Stimulated activated naive CD8-positive, alpha-beta T cell treated with anti-CD3 and anti-CD28 coated beads, Interleukin-15, Interleukin-2, amounts not matched to agents 100 U/mL and 50 U/mL, for 24 hours (primary cell): ENCODE measurements at regions not wholly inside any gene's neighbourhood (a gene's known extent, or its start where the extent isn't known, plus 50 kb on each side); places are given as distances from the start of the nearest gene placed in this dataset.

ENCODE experiments used
- ATAC-seq: fragments of 150-1000 bp; cut with Tn5 transposase; one replicate; pipeline ENCODE4 v1.10.0; 2021
- DNase-seq: peaks from one replicate; pipeline ENCODE4 v3.0.0; 2021

GRCh38 chr12:91622981-91623380, 440.4 kb upstream of the DCN start:
- ATAC-seq (no peak), DNase-seq (no peak)

GRCh38 chr12:91622037-91622436, 439.4 kb upstream of the DCN start:
- no peak for ATAC-seq
- DNase-seq, result no peak

DNA sequence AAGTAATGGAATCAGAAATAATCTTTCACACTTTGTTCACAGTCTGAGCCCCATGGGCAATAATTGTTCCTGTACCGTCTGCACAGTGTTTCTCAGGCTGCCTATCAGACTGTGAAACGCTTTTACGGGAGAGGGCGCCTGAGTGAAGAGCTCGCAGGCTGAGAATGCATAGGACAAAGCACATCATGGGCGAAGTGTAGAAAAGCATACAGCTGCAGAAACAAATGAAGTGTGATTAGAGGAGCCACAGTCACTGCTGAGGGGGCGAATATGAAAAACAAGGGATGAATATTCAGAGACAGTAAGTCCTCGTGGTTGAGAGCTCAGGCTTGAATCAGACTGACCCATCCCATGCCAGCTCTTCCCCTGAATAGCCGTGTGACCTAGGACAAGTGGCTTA, 438.4 kb upstream of the DCN start:
- ATAC-seq, result no peak
- DNase-seq, result no peak

DNA sequence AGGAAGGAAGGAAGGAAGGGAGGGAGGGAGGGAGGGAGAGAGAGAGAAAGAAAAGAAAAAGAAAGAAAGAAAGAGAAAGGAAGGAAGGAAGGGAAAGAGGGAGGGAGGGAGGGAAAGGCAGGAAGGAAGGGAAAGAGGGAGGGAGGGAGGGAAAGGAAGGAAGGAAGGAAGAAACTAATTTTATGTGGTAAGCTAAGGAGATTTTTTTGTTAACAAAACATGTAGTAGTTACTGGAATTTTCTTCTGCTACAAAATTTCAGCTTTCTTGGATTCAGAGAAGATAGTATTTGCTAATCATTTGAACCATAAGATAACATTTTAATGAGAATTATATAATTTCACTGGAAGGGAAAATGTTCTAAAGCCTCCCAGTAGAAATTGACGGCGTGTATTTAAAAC, 437.8 kb upstream of the DCN start:
- DNase-seq (no peak), ATAC-seq (no peak)

DNA sequence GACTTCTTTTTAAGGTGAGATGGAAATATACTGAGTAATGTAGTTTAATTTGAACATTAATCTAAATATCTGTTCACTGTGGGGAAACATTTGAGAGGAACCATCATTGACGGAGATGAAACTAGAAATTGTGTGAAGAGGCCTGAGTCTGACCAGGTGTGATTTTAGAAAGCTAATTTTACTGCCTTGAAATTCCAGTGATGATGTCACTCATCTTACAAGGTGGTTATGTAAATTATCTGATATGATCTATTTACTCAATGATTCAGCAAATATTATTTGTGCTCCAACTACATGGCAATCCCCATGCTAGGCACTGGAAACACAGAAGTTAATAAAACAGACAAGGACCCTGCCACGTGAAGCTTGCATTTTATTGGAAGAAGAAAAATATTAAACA, 435.7 kb upstream of the DCN start:
- no peak for DNase-seq
- no peak for ATAC-seq

DNA sequence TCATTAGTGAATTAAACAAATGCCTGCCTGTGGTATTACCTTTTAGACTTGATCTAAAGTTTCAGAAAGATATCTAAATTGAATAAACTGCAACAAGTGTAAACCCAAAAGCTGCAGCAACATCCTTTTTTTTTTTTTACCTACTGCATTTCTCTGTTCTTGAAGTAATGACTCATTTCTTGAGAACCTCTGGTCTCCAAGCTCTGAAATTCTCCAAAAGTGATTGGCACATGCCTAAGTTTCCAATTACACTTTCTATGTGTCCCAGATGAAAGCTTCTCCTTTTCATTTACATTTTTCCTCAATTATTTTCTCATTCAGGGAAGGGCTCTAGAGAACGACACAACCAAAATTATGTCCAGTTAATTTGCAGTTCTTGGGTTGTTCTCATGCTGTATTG, 435.2 kb upstream of the DCN start:
- DNase-seq, result no peak

GRCh38 chr12:91616416-91616815, 433.8 kb upstream of the DCN start:
- no peak for DNase-seq

More for the DNA sequence above, 435.2 kb upstream of the DCN start:
- ATAC-seq, result no peak

DNA sequence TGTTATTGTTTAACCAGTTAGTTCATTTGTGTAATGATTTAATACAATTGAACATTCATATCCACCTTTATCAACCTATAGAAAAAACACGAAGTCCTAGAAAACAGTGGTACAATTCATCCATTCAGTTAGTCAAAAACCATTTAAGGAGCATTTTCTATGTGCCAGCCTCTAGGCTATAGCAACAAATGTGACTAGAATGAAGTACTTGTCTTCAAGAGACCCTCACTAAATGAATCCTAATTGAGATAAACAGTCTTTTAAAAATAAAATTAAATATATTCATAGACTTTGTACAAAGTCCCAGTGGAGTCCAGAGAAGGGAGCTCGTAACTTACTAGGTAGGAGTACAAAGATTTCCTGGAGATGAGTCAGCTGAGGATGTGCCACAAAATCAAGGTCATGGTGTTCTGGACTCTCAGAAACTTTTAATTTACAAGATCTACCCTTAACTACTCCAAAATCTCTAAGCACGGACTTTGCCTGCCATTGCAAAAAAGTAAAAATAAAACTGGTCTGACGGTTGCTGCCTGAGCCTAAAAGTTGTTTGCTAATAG, 430.7 kb upstream of the DCN start:
- ATAC-seq (no peak), DNase-seq (no peak)

More at GRCh38 chr12:91616416-91616815, 433.8 kb upstream of the DCN start:
- no peak for ATAC-seq

DNA sequence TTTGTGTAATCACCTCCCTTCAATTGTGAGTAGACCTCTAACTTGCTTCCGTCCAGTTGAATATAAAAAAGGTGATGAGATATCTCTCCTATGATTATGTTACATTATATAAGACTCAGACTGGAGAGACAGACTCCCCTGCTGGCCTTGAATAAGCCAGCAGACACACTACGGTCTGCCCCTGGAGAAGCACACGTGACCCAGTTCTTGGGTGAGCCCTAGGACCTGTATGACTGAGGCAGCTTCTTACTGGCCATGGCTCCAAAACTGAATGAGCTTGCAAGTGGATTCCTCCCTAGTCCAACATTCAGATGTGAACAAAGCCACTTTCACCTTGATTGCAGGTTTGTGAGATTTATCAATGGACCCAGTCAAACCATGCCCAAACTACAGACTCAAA, 427.9 kb upstream of the DCN start:
- no peak for DNase-seq
- ATAC-seq, result no peak

- ATAC-seq, result no peak
- DNase-seq, result no peak
Observed at GRCh38 chr12:91609283-91609682, 426.7 kb upstream of the DCN start.

DNA sequence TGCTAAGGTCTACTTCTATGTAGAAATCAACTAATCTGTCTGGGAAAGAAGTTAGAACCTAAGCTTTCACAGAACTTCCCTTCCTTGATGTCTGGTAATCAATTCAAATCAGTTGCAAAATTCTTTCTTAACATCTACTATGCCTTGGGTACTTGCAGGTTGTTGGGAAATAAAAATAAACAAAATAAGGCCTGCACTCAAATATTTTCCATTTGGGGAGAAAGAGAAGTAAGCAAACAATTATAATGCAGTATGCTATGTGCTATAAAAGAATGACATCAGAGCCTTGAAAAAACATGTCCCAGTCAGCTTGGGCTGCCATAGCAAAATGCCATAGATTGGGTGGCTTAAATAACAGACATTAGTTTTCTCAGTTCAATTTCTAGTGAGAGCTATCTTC, 425.9 kb upstream of the DCN start:
- DNase-seq (no peak), ATAC-seq (no peak)

GRCh38 chr12:91606662-91607377, 424.2 kb upstream of the DCN start:
- ATAC-seq, result no peak

DNA sequence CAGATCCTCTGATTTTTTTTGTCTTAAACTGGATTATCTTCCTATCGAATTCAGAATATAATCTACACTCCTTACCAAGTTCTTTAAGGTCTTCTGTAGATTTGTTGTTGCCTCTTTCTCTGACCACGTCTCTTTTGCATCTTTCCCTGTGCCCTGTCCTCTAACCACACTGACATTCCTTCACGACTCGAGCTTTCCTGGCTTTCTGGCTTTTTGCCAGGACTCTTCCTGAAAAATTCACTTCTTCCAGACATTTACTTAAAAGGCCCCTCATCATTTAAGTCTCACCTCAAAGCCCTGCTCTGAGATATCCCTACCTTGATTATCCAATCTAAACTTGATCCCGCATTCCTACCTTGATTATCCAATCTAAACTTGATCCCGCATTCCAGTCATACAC, 422.3 kb upstream of the DCN start:
- no peak for DNase-seq
- no peak for ATAC-seq

More at GRCh38 chr12:91606662-91607377, 424.2 kb upstream of the DCN start:
- no peak for DNase-seq

- ATAC-seq (no peak), DNase-seq (no peak)
Observed at GRCh38 chr12:91603060-91603459, 420.4 kb upstream of the DCN start.

GRCh38 chr12:91601054-91601453, 418.4 kb upstream of the DCN start:
- DNase-seq, result no peak
- no peak for ATAC-seq

DNA sequence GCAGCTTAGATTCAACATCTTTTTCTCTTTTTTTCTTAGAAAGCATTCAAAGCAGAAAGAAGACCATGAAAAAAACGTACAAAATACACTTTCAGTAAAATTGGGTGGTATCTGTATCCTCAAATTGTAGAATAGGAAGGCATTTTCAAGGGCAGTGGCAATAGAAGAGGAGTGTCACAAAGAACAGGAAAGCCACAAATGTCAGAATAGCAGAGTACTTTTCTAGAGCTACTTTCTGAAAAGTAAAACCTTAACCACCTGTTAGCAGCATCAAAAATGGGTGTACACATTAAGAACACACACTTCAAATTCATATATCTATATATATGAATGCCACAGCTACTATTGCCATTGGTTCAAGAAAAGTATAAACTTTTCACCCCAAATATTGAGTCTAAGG, 412.1 kb upstream of the DCN start:
- ATAC-seq (no peak), DNase-seq (no peak)

DNA sequence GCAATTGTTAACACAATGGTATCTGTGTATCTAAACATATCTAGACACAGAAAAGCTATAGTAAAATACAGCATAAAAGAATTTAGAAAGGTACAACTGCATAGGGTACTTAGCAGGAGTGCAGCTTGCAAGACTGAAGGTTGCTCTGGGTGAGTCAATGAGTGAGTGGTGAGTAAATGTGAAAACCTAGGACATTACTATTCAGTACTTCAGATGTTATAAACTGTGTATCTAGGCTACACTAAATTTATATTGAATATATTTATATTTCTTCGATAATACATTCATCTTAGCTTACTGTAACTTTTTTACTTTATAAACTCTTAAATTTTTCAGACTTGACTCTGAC, 409.0 kb upstream of the DCN start:
- ATAC-seq (no peak), DNase-seq (no peak)

DNA sequence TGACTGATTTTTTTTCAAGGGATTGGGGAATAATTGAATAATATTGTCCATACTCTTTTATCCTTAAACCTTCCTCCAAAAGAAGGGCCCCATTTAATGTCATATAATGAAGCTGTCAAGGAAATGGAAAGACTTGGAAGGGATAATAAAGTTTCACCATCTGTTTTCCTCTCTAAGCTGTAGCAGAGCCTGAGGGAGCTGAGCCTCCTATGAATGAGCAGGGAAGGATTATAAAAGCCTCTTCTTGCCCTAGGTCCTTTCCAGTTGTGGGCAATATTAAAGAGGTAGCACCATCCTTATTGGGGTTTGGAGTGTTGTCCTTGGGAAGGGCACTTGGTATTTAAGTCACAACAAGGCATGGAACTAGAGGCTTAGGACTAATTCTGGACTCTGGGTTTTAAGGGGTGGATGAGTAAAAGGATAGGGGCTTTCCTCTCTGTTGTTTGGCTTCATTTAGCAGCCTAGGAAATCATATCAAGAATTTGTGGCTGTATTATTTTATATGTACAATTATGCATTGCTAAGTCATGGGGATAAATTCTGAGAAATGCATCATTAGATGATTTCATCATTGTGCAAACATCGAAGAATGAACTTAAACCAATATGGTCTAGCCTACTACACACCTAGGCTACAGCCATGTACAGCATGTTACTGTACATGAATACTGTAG, 408.5 kb upstream of the DCN start:
- ATAC-seq, result no peak
- no peak for DNase-seq

DNA sequence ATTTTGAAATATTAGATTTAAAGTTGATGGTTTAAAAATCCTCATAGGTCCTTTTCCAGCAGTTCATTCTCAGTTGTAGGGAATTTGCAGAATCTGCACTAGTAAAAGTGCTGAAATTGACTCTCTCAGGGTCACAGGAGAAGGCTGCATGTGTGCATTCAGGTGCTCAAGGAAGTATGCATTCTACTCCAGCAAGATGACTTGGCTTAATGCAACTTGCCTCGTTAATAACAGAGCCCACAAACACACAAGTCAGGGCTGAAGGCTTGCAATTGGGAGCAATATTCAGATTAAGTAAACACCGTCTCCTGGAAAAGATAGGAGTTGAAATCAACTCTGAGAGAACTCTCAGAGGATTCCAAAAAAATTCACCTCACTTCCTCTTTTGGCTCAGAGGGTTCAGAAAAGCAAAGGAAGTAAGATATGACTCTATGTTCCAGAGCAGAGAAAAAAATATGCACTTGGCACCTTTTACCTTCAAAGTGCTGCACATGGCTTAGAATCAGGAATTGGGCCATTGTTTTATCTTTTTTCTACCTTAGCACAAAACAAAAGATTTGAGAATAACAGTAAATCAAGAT, 406.3 kb upstream of the DCN start:
- DNase-seq (no peak), ATAC-seq (no peak)

DNA sequence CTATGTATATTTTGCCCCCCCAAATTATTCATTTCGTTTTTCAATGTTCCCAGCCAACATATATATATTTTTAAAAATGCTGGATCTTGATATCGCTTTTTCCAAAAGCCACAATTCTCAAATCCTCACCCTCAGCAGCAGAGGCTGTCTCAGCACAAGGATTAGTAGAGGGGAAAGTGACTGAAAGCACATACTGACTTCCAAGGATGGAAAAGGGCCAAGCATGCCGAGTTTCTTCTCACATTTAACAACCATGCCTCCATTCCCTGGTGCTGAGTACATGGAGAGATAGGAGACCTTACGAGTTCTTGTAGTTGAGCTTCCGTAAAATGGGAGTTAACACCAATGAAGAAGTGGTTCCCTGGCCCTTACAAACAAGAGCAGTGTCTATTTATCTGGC, 403.4 kb upstream of the DCN start:
- no peak for ATAC-seq
- no peak for DNase-seq

DNA sequence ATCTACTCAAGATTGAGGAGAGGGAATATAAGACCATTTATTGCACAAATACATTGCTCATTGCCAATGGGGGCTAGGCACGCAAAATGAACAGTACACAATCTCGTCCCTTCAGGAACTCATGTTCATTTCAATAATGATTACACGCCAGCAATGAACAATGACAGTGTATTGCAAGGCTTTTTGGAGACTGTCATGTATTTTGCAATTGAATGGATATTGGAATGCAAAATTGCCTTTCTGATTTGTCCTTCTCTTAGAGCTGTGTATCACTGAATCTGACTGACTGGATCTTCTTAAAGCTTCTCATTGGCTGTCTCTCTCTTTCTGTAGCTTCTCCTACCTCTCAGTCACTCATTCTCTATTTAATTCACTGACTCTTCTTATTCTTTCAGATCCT, 400.2 kb upstream of the DCN start:
- DNase-seq (no peak), ATAC-seq (no peak)

- DNase-seq (no peak), ATAC-seq (no peak)
Observed at GRCh38 chr12:91579516-91580263, 397.1 kb upstream of the DCN start.
